ENCODE measurements at regions not wholly inside any gene's neighbourhood (a gene's known extent, or its start where the extent isn't known, plus 50 kb on each side); places are given as distances from the start of the nearest gene placed in this dataset.

DNA sequence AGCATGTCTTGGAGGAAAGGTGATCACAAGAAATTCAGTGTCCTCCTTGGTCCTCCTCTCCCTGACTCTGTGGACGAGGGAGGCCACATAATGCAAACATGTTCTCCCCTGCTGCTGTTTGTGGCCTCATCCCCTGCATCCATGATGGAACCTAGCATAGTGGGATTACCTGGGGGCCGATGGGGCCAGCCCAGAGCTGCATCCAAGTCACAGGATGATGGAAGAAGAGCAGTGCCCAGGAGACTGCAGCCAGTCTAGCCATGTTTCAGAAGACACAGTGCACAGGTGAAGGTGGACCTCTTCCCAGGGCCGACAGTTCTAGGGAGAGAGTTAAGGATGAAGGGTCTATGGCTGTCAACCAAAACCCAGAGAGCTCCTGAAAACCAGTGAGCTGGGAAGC lies 213.6 kb upstream of the B3GAT1 start:
- TF ChIP-seq, protein P1, sequence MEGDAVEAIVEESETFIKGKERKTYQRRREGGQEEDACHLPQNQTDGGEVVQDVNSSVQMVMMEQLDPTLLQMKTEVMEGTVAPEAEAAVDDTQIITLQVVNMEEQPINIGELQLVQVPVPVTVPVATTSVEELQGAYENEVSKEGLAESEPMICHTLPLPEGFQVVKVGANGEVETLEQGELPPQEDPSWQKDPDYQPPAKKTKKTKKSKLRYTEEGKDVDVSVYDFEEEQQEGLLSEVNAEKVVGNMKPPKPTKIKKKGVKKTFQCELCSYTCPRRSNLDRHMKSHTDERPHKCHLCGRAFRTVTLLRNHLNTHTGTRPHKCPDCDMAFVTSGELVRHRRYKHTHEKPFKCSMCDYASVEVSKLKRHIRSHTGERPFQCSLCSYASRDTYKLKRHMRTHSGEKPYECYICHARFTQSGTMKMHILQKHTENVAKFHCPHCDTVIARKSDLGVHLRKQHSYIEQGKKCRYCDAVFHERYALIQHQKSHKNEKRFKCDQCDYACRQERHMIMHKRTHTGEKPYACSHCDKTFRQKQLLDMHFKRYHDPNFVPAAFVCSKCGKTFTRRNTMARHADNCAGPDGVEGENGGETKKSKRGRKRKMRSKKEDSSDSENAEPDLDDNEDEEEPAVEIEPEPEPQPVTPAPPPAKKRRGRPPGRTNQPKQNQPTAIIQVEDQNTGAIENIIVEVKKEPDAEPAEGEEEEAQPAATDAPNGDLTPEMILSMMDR (IDR thresholded peaks at IDR 0.05) = no peak
- no peak for TF ChIP-seq POLR2A (IDR thresholded peaks at IDR 0.05)
